HepG2 (cell line): ENCODE measurements at regions not wholly inside any gene's neighbourhood (a gene's known extent, or its start where the extent isn't known, plus 50 kb on each side); places are given as distances from the start of the nearest gene placed in this dataset.

Experiments used
- ATAC-seq: fragments of 200-7000 bp; cut with Tn5 transposase; 3 replicates; pipeline ENCODE4 v1.9.1; 2020; ENCODE audit warnings: mild to moderate bottlenecking, moderate library complexity
- BruUV-seq: library from RNA; stranded (reverse); fragments of 400-500 nt; replicated peaks from 2 replicates; lab custom pipeline; 2021; lab: Mats Ljungman, UMichigan
- CTCF ChIA-PET: fragments of 300-600 bp; formaldehyde crosslinking; extraction: SDS; loops from one replicate; lab custom pipeline; 2021; ENCODE audit warnings: low total read pairs, inconsistent platforms, low intra/inter-chr PET ratio; lab: Yijun Ruan, JAX
- POLR2A ChIA-PET: fragments of 350-600 bp; sonication (Branson Sonifier 250); formaldehyde crosslinking; loops from one replicate; lab custom pipeline; 2020; ENCODE audit warnings: antibody characterized with exemption, inconsistent platforms; lab: Yijun Ruan, JAX
- DNase-seq: peaks from one replicate; pipeline ENCODE4 v3.0.0-alpha.2; 2015; ENCODE audit warnings: low spot score
- FAIRE-seq: peaks from 3 replicates; lab custom pipeline; 2011; peaks lifted over from hg19 to GRCh38; lab: Jason Lieb, UNC
- H2AFZ ChIP-seq: one replicate; pipeline ENCODE4 v1.6.1; 2011; ENCODE audit warnings: low read length, inconsistent platforms
- H3K27ac ChIP-seq: fragments of 300-600 bp; 3 replicates; pipeline ENCODE4 v1.8.0; 2011; ENCODE audit warnings: mixed run types, mild to moderate bottlenecking, mixed read lengths, low read length, inconsistent platforms; ENCODE audit not compliant: insufficient read depth; ENCODE audit errors: extremely low read length
- H3K27me3 ChIP-seq, 2 experiments: fragments of 200-600 bp in 1 of 2; 2 replicates in 1 of 2; 3 replicates in 1 of 2; pipeline versions ENCODE4 v1.6.0 to v1.8.0; 2011; ENCODE audit warnings: low read length in 2 of 2, mild to moderate bottlenecking in 2 of 2, moderate library complexity in 2 of 2, inconsistent platforms in 1 of 2; ENCODE audit not compliant: insufficient read depth in 2 of 2, control insufficient read depth in 1 of 2
- H3K36me3 ChIP-seq, 2 experiments: fragments of 200-600 bp in 1 of 2; replicated peaks in 1 of 2; 2 replicates in 1 of 2; 3 replicates in 1 of 2; pipeline versions ENCODE4 v1.5.1 to v1.8.0; 2011; ENCODE audit warnings: low read length in 2 of 2, inconsistent platforms in 1 of 2; ENCODE audit not compliant: insufficient read depth in 2 of 2, control insufficient read depth in 1 of 2
- H3K4me1 ChIP-seq: 2 replicates; pipeline ENCODE4 v1.5.1; 2012; ENCODE audit warnings: low read length, inconsistent platforms; ENCODE audit not compliant: insufficient read depth
- H3K4me2 ChIP-seq: 2 replicates; pipeline ENCODE4 v1.6.0; 2011; ENCODE audit warnings: low read depth, low read length, inconsistent platforms
- H3K4me3 ChIP-seq, 3 experiments: fragments of 200-600 bp in 1 of 3; sonication (generic), shearing (Covaris generic) in 1 of 3; replicated peaks in 1 of 3; 2 replicates each; pipeline ENCODE4 v1.5.1; 2011 to 2016; ENCODE audit warnings: low read length in 3 of 3, inconsistent platforms in 2 of 3, low read depth in 2 of 3, mild to moderate bottlenecking in 2 of 3, control low read depth in 1 of 3, mixed read lengths in 1 of 3; ENCODE audit not compliant: insufficient read depth in 1 of 3
- H3K79me2 ChIP-seq: one replicate; pipeline ENCODE4 v1.6.1; 2011; ENCODE audit warnings: low read length, inconsistent platforms; ENCODE audit not compliant: insufficient read depth
- H3K9ac ChIP-seq: 2 replicates; pipeline ENCODE4 v1.6.0; 2011; ENCODE audit warnings: mild to moderate bottlenecking, low read depth, low read length, inconsistent platforms; ENCODE audit not compliant: insufficient read depth
- H3K9me3 ChIP-seq: 2 replicates; pipeline ENCODE4 v1.5.1; 2012; ENCODE audit warnings: mild to moderate bottlenecking, low read length
- H4K20me1 ChIP-seq: 2 replicates; pipeline ENCODE4 v1.6.0; 2011; ENCODE audit warnings: inconsistent platforms, mild to moderate bottlenecking, low read length, moderate library complexity; ENCODE audit not compliant: insufficient read depth
- HDAC2 ChIP-seq: sonication (generic); formaldehyde crosslinking; IDR thresholded peaks from 2 replicates; pipeline ENCODE4 v1.4.0; 2020; ENCODE audit warnings: missing genetic modification reagents
- IKZF4 ChIP-seq: sonication (generic); formaldehyde crosslinking; IDR thresholded peaks from 2 replicates; pipeline ENCODE4 v1.5.1; 2020; ENCODE audit warnings: borderline replicate concordance, mild to moderate bottlenecking, low read depth, missing genetic modification reagents; ENCODE audit errors: not compliant biosample characterization
- PLSCR1 ChIP-seq: sonication (generic); formaldehyde crosslinking; IDR thresholded peaks from 2 replicates; pipeline ENCODE4 v1.5.0; 2020; ENCODE audit warnings: missing genetic modification reagents, mild to moderate bottlenecking, borderline replicate concordance
- SIX4 ChIP-seq: sonication (generic); formaldehyde crosslinking; IDR thresholded peaks from 2 replicates; pipeline ENCODE4 v1.4.0; 2020; ENCODE audit warnings: missing genetic modification reagents
- SNAI1 ChIP-seq: sonication (generic); formaldehyde crosslinking; IDR thresholded peaks from 2 replicates; pipeline ENCODE4 v1.5.0; 2020; ENCODE audit warnings: mild to moderate bottlenecking, missing genetic modification reagents, borderline replicate concordance
- SNRNP70 ChIP-seq: fragments of 200-400 bp; formaldehyde crosslinking; IDR thresholded peaks from 2 replicates; pipeline ENCODE4 v1.6.1; 2017; ENCODE audit warnings: mild to moderate bottlenecking, low read depth, low read length, moderate library complexity
- SRSF4 ChIP-seq: fragments of 200-400 bp; formaldehyde crosslinking; IDR thresholded peaks from one replicate; pipeline ENCODE4 v1.6.1; 2018; ENCODE audit warnings: mild to moderate bottlenecking, low read depth, low read length, moderate library complexity; ENCODE audit not compliant: poor library complexity, severe bottlenecking
- ZBTB40 ChIP-seq, 2 experiments: fragments of 450-650 bp in 1 of 2; sonication (generic) in 1 of 2; formaldehyde crosslinking in 1 of 2; IDR thresholded peaks; 2 replicates each; pipeline versions ENCODE4 v1.6.1 to v1.8.0; 2016 to 2022; ENCODE audit warnings: antibody characterized with exemption in 1 of 2, mild to moderate bottlenecking in 1 of 2, missing genetic modification reagents in 1 of 2
- ZBTB8A ChIP-seq: sonication (generic); formaldehyde crosslinking; IDR thresholded peaks from 2 replicates; pipeline ENCODE4 v1.4.0; 2020; ENCODE audit warnings: mild to moderate bottlenecking, low read depth, missing genetic modification reagents, borderline replicate concordance
- ZNF451 ChIP-seq: sonication (generic); formaldehyde crosslinking; IDR thresholded peaks from 2 replicates; pipeline ENCODE4 v1.5.0; 2020; ENCODE audit warnings: mild to moderate bottlenecking, missing genetic modification reagents
- ZNF816 ChIP-seq: sonication (generic); formaldehyde crosslinking; IDR thresholded peaks from 2 replicates; pipeline ENCODE4 v1.8.0; 2022; ENCODE audit warnings: missing genetic modification reagents, mild to moderate bottlenecking, borderline replicate concordance
- WGBS: methylation state at CpG from one replicate; pipeline ENCODE4 v1.1.6; 2017; ENCODE audit warnings: low lambda C conversion rate; 5-methylcytosine and 5-hydroxymethylcytosine counted together
- in situ Hi-C: cut with HindIII; loops from 2 replicates; pipeline ENCODE4 v1.10.0; 2017; ENCODE audit warnings: low pct_unique_long_range_greater_than_20kb; ENCODE audit not compliant: extremely low pct_ligation_motif_present
- intact Hi-C: fragments of 100-400 bp; cut with micrococcal nuclease; formaldehyde crosslinking; loops from one replicate; pipeline ENCODE4 v1.10.0; 2022; ENCODE audit not compliant: unreplicated experiment

- TF ChIP-seq PLSCR1 (CRISPR knock-in tag) = no peak
Observed at GRCh38 chr2:15049096-15049993, 416.8 kb downstream of the LRATD1 start (continued).

- Histone ChIP-seq H3K4me1 (no peaks in the 10 kb centered on the region), H3K4me2 (no peak overlapping the region), H4K20me1 (no peaks in the 10 kb centered on the region), H3K27me3 (peaks cover 0 to 15% of the 10 kb centered on the region in 2 experiments; a peak in 3 of 5 replicates), H3K79me2 (no peaks in the 10 kb centered on the region), H3K9ac (no peak overlapping the region), H3K4me3 (no peak overlapping the region), H3K27ac (no peak overlapping the region), H3K9me3 (no peaks in the 10 kb centered on the region), H2AFZ (no peak overlapping the region), H3K36me3 (no peaks in the 10 kb centered on the region)
- intact Hi-C loops (loop anchor here (10.0 kb wide), 1 partner anchor 524 kb away; no protein-coding TSS in a partner anchor), in situ Hi-C loops (no loop called here)
- BruUV-seq = no TSS peak
- ChIA-PET CTCF (no interaction called here), POLR2A (no interaction called here)
- no peak for FAIRE-seq
- 0% methylated on average over 4 of the region's 4 CpGs for WGBS
- ATAC-seq = no peak
- no peak for DNase-seq
- TF ChIP-seq HDAC2 (no peak), SNRNP70 (no peak), ZNF451 (CRISPR knock-in tag) (no peak), SNAI1 (CRISPR knock-in tag) (no peak), ZBTB8A (CRISPR knock-in tag) (no peak), ZBTB40 (IDR thresholded peaks at IDR 0.05) (no peak), ZBTB40 (CRISPR knock-in tag; IDR thresholded peaks at IDR 0.05) (no peak), SRSF4 (no peak), ZNF816 (CRISPR knock-in tag) (no peak), IKZF4 (CRISPR knock-in tag) (no peak), SIX4 (CRISPR knock-in tag) (no peak)
Observed at GRCh38 chr2:15050483-15050882, 418.0 kb downstream of the LRATD1 start.
